ENCODE measurements at regions not wholly inside any gene's neighbourhood (a gene's known extent, or its start where the extent isn't known, plus 50 kb on each side); places are given as distances from the start of the nearest gene placed in this dataset.

DNA sequence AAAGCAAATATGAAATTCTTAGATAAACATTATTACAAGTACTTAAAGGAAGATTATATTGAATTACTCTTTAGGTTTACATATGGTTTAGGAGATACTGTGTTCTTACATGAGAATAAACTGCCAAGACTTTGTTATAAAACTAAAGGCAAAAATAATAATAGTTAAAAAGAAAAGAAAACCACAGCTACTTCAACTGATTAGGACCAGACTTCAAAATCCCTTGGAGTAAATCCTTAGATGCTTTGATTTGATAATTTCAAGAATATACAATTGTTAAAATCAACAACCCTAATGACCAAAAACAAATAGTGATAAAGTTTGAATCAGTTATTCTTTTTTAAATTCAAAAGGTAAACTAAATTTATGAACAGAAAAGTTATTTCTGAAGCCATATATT, 389.6 kb upstream of the COX7C start:
- DNase-seq (ENCODE audit: low spot score) (no peak), FAIRE-seq (no peak), ATAC-seq (no peak)
- CTCF ChIA-PET (ENCODE audit: low intra/inter-chr PET ratio, low total read pairs) = no interaction called here
- Histone ChIP-seq H3K27ac (ENCODE audit: extremely low read length, insufficient read depth, low read length) (no peak overlapping the region), H3K9ac (ENCODE audit: insufficient read depth, low read depth, low read length) (no peak overlapping the region), H4K20me1 (ENCODE audit: insufficient read depth, low read length) (no peaks in the 10 kb centered on the region), H3K36me3 (replicated peaks in 1 of 2; ENCODE audit: control insufficient read depth in 1 of 2, insufficient read depth in 2 of 2, low read length in 2 of 2) (no peaks in the 10 kb centered on the region), H3K79me2 (ENCODE audit: insufficient read depth, low read length) (no peaks in the 10 kb centered on the region), H3K4me1 (ENCODE audit: insufficient read depth, low read length) (no peaks in the 10 kb centered on the region), H2AFZ (ENCODE audit: low read length) (no peak overlapping the region), H3K27me3 (ENCODE audit: control insufficient read depth in 1 of 2, insufficient read depth in 2 of 2, low read length in 2 of 2) (no peaks in the 10 kb centered on the region), H3K9me3 (ENCODE audit: low read length) (no peaks in the 10 kb centered on the region), H3K4me3 (replicated peaks in 1 of 3; ENCODE audit: insufficient read depth in 1 of 3, low read depth in 2 of 3, low read length in 3 of 3) (no peak overlapping the region), H3K4me2 (ENCODE audit: low read depth, low read length) (no peak overlapping the region)
- TF ChIP-seq, protein P1, sequence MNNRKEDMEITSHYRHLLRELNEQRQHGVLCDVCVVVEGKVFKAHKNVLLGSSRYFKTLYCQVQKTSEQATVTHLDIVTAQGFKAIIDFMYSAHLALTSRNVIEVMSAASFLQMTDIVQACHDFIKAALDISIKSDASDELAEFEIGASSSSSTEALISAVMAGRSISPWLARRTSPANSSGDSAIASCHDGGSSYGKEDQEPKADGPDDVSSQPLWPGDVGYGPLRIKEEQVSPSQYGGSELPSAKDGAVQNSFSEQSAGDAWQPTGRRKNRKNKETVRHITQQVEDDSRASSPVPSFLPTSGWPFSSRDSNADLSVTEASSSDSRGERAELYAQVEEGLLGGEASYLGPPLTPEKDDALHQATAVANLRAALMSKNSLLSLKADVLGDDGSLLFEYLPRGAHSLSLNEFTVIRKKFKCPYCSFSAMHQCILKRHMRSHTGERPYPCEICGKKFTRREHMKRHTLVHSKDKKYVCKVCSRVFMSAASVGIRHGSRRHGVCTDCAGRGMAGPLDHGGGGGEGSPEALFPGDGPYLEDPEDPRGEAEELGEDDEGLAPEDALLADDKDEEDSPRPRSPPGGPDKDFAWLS (CRISPR knock-in tag; IDR thresholded peaks at IDR 0.05; ENCODE audit: borderline replicate concordance) = no peak
- TF ChIP-seq ZNF660 (CRISPR knock-in tag; IDR thresholded peaks at IDR 0.05; ENCODE audit: borderline replicate concordance, low read depth) (no peak), NFE2L2 (IDR thresholded peaks at IDR 0.05; ENCODE audit: low read length) (no peak), MATR3 (CRISPR knock-in tag; IDR thresholded peaks at IDR 0.05) (no peak), KDM3A (CRISPR knock-in tag; IDR thresholded peaks at IDR 0.05; ENCODE audit: low read depth) (no peak), RAD21 (CRISPR knock-in tag; IDR thresholded peaks at IDR 0.05) (no peak), ZNF441 (CRISPR knock-in tag; IDR thresholded peaks at IDR 0.05; ENCODE audit: borderline replicate concordance) (no peak), ZNF331 (CRISPR knock-in tag; IDR thresholded peaks at IDR 0.05) (no peak)
- BruUV-seq (replicated peaks) = no TSS peak
- intact Hi-C loops (cut with micrococcal nuclease; ENCODE audit: unreplicated experiment) = no loop called here
- in situ Hi-C loops (cut with HindIII; ENCODE audit: extremely low pct_ligation_motif_present, low pct_unique_long_range_greater_than_20kb) = no loop called here
- POLR2A ChIA-PET = no interaction called here

DNA sequence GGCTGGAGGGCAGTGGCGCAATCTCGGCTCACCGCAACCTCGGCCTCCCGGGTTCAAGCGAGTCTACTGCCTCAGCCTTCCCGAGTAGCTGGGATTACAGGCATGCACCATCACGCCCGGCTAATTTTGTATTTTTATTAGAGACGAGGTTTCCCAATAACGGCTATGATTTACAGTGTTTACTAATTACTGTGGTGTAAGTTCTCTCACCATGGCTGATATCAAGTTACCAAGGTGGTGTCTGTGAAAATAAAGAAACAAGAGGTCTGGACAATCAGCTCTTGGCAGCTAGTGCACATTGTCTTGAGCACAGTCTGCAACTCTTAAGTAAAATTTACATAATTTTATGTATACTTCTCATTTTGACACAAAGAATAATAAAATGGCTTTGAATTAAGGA, 385.5 kb upstream of the COX7C start:
- POLR2A ChIA-PET = no interaction called here
- DNase-seq (ENCODE audit: low spot score) = no peak
- no peaks in the 10 kb centered on the region for H3K9me3 ChIP-seq (ENCODE audit: low read length)
- no peaks in the 10 kb centered on the region for H3K36me3 ChIP-seq (replicated peaks in 1 of 2; ENCODE audit: control insufficient read depth in 1 of 2, insufficient read depth in 2 of 2, low read length in 2 of 2)
- 10% methylated on average over 11 of the region's 11 CpGs for WGBS (ENCODE audit: low lambda C conversion rate)
- no peak overlapping the region for H2AFZ ChIP-seq (ENCODE audit: low read length)
- no peak for FAIRE-seq
- no peak overlapping the region for H3K4me3 ChIP-seq (replicated peaks in 1 of 3; ENCODE audit: insufficient read depth in 1 of 3, low read depth in 2 of 3, low read length in 3 of 3)
- no peaks in the 10 kb centered on the region for H3K4me1 ChIP-seq (ENCODE audit: insufficient read depth, low read length)
- H3K27ac ChIP-seq (ENCODE audit: extremely low read length, insufficient read depth, low read length) = no peak overlapping the region
- in situ Hi-C loops (cut with HindIII; ENCODE audit: extremely low pct_ligation_motif_present, low pct_unique_long_range_greater_than_20kb) = no loop called here
- H3K27me3 ChIP-seq (ENCODE audit: control insufficient read depth in 1 of 2, insufficient read depth in 2 of 2, low read length in 2 of 2) = no peaks in the 10 kb centered on the region
- BruUV-seq (replicated peaks) = no TSS peak
- H4K20me1 ChIP-seq (ENCODE audit: insufficient read depth, low read length) = no peaks in the 10 kb centered on the region
- no peak overlapping the region for H3K4me2 ChIP-seq (ENCODE audit: low read depth, low read length)
- ATAC-seq = no peak
- no peaks in the 10 kb centered on the region for H3K79me2 ChIP-seq (ENCODE audit: insufficient read depth, low read length)
- H3K9ac ChIP-seq (ENCODE audit: insufficient read depth, low read depth, low read length) = no peak overlapping the region
- CTCF ChIA-PET (ENCODE audit: low intra/inter-chr PET ratio, low total read pairs) = no interaction called here
- intact Hi-C loops (cut with micrococcal nuclease; ENCODE audit: unreplicated experiment) = no loop called here
- TF ChIP-seq SYNCRIP (IDR thresholded peaks at IDR 0.05; ENCODE audit: insufficient read depth, low read depth, low read length) (no peak), SATB2 (CRISPR knock-in tag; IDR thresholded peaks at IDR 0.05) (no peak), CBX5 (CRISPR knock-in tag; IDR thresholded peaks at IDR 0.05; ENCODE audit: borderline replicate concordance) (no peak), CCDC6 (CRISPR knock-in tag; IDR thresholded peaks at IDR 0.05) (no peak)
- TF ChIP-seq, protein P2, sequence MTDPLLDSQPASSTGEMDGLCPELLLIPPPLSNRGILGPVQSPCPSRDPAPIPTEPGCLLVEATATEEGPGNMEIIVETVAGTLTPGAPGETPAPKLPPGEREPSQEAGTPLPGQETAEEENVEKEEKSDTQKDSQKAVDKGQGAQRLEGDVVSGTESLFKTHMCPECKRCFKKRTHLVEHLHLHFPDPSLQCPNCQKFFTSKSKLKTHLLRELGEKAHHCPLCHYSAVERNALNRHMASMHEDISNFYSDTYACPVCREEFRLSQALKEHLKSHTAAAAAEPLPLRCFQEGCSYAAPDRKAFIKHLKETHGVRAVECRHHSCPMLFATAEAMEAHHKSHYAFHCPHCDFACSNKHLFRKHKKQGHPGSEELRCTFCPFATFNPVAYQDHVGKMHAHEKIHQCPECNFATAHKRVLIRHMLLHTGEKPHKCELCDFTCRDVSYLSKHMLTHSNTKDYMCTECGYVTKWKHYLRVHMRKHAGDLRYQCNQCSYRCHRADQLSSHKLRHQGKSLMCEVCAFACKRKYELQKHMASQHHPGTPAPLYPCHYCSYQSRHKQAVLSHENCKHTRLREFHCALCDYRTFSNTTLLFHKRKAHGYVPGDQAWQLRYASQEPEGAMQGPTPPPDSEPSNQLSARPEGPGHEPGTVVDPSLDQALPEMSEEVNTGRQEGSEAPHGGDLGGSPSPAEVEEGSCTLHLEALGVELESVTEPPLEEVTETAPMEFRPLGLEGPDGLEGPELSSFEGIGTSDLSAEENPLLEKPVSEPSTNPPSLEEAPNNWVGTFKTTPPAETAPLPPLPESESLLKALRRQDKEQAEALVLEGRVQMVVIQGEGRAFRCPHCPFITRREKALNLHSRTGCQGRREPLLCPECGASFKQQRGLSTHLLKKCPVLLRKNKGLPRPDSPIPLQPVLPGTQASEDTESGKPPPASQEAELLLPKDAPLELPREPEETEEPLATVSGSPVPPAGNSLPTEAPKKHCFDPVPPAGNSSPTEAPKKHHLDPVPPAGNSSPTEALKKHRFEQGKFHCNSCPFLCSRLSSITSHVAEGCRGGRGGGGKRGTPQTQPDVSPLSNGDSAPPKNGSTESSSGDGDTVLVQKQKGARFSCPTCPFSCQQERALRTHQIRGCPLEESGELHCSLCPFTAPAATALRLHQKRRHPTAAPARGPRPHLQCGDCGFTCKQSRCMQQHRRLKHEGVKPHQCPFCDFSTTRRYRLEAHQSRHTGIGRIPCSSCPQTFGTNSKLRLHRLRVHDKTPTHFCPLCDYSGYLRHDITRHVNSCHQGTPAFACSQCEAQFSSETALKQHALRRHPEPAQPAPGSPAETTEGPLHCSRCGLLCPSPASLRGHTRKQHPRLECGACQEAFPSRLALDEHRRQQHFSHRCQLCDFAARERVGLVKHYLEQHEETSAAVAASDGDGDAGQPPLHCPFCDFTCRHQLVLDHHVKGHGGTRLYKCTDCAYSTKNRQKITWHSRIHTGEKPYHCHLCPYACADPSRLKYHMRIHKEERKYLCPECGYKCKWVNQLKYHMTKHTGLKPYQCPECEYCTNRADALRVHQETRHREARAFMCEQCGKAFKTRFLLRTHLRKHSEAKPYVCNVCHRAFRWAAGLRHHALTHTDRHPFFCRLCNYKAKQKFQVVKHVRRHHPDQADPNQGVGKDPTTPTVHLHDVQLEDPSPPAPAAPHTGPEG (CRISPR knock-in tag; IDR thresholded peaks at IDR 0.05) = no peak

Measured in HepG2 (cell line).